ENCODE measurements at regions not wholly inside any gene's neighbourhood (a gene's known extent, or its start where the extent isn't known, plus 50 kb on each side); places are given as distances from the start of the nearest gene placed in this dataset.

DNA sequence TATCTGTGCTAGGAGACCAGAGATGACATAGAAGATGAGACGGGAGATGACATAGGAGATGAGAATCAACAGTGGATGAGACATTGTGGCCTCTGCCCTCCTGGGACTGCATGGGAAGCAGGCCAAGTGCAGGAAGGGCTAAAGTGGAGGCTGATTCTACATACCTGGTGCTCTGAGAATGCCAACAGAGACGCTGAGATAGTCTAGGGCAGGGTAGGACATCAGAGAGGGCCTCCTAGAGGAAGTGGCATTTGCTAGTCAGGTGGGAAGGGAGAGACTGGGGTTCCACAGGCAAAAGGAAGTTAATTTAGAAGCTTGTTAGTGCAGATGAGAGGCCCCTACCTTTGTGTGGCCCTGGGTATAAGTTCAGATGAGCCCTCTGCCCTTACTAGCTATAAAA lies 224.2 kb downstream of the CBLN1 start:
- DNase-seq (ENCODE audit: low read depth): no peak
- TF ChIP-seq CTCF (conservative IDR thresholded peaks at IDR 0.05; ENCODE audit: low read depth, low read length): no peak
- no peak overlapping the region for H3K4me3 ChIP-seq (ENCODE audit: low read length)

DNA sequence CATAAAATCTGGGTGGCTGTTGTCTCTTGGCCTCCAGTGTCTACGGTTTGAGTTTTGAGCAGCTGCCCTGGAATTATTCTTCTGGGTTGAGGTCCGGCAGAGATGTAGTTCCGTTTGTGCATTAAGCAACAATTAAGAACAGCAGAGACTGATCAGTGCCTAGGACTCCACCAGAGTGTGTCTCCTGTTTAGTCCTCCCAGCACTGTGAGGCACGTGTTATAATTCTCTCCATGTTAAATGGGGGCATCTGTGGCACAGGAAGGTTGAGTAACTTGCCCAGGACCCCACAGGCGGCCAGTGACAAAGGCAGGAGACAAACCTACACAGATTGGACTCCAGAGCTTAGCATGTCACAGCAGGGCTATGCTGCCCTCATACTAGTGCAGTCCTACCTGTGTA lies 225.1 kb downstream of the CBLN1 start:
- no peak for DNase-seq (ENCODE audit: low read depth)
- TF ChIP-seq CTCF (conservative IDR thresholded peaks at IDR 0.05; ENCODE audit: low read depth, low read length): no peak
- H3K4me3 ChIP-seq (ENCODE audit: low read length): no peak overlapping the region

GRCh38 chr16:49055824-49056545 lies 225.7 kb downstream of the CBLN1 start:
- no peak for TF ChIP-seq CTCF (conservative IDR thresholded peaks at IDR 0.05; ENCODE audit: low read depth, low read length)
- DNase-seq (ENCODE audit: low read depth): no peak
- H3K4me3 ChIP-seq (ENCODE audit: low read length): no peak overlapping the region

GRCh38 chr16:49055291-49055690 lies 226.3 kb downstream of the CBLN1 start:
- TF ChIP-seq CTCF (conservative IDR thresholded peaks at IDR 0.05; ENCODE audit: low read depth, low read length): no peak
- H3K4me3 ChIP-seq (ENCODE audit: low read length): no peak overlapping the region
- no peak for DNase-seq (ENCODE audit: low read depth)

GRCh38 chr16:49054606-49055005 lies 227.0 kb downstream of the CBLN1 start:
- H3K4me3 ChIP-seq (ENCODE audit: low read length): no peak overlapping the region
- no peak for DNase-seq (ENCODE audit: low read depth)
- TF ChIP-seq CTCF (conservative IDR thresholded peaks at IDR 0.05; ENCODE audit: low read depth, low read length): no peak

GRCh38 chr16:49052846-49053245 lies 228.8 kb downstream of the CBLN1 start:
- no peak for TF ChIP-seq CTCF (conservative IDR thresholded peaks at IDR 0.05; ENCODE audit: low read depth, low read length)
- no peak for DNase-seq (ENCODE audit: low read depth)
- no peak overlapping the region for H3K4me3 ChIP-seq (ENCODE audit: low read length)

- no peak for TF ChIP-seq CTCF (conservative IDR thresholded peaks at IDR 0.05; ENCODE audit: low read depth, low read length)
- no peak for DNase-seq (ENCODE audit: low read depth)
- no peak overlapping the region for H3K4me3 ChIP-seq (ENCODE audit: low read length)
Observed at GRCh38 chr16:49051576-49051975, 230.1 kb downstream of the CBLN1 start.

Data from retinal pigment epithelial cell (primary cell).